Right lobe of liver (tissue), 6 donors: ENCODE measurements at regions not wholly inside any gene's neighbourhood (a gene's known extent, or its start where the extent isn't known, plus 50 kb on each side); places are given as distances from the start of the nearest gene placed in this dataset.

Experiments
- ATAC-seq, 4 donors: fragments of 200-7000 bp; cut with Tn5 transposase; one replicate each; pipeline ENCODE4 v1.9.1; 2020; ENCODE audit warnings: mild to moderate bottlenecking in 4 of 4, moderate library complexity in 4 of 4
- DNase-seq, 3 donors: peaks; one replicate each; pipeline ENCODE4 v3.0.0-alpha.2; 2020
- H3K27ac ChIP-seq, 3 donors: fragments of 200-600 bp; one replicate each; pipeline ENCODE4 v1.8.0; 2022
- H3K27me3 ChIP-seq, 2 donors: fragments of 200-600 bp; one replicate each; pipeline ENCODE4 v1.8.0; 2022
- H3K36me3 ChIP-seq, 4 donors: fragments of 200-600 bp; sonication (generic) in 1 of 4; one replicate each; pipeline versions ENCODE4 v1.5.1 to v1.8.0; 2017 to 2022; ENCODE audit warnings: control low read depth in 1 of 4
- H3K4me1 ChIP-seq, 4 donors: fragments of 200-600 bp; sonication (generic) in 1 of 4; one replicate each; pipeline versions ENCODE4 v1.5.1 to v1.8.0; 2017 to 2022; ENCODE audit warnings: control low read depth in 1 of 4
- H3K4me3 ChIP-seq, 3 donors: fragments of 200-600 bp; one replicate each; pipeline ENCODE4 v1.8.0; 2022
- H3K9me3 ChIP-seq, 4 donors: fragments of 200-600 bp; sonication (generic) in 1 of 4; one replicate each; pipeline versions ENCODE4 v1.5.1 to v1.8.0; 2017 to 2022; ENCODE audit warnings: control low read depth in 1 of 4
- POLR2A ChIP-seq: fragments of 450-650 bp; IDR thresholded peaks from one replicate; pipeline ENCODE4 v1.6.1; 2017; ENCODE audit warnings: antibody characterized with exemption, mild to moderate bottlenecking
- WGBS: methylation state at CpG from one replicate; pipeline ENCODE4 v1.1.6; 2018; ENCODE audit warnings: low coverage, low lambda C conversion rate; ENCODE audit not compliant: insufficient coverage; ENCODE audit errors: missing lambda C conversion rate; 5-methylcytosine and 5-hydroxymethylcytosine counted together
- intact Hi-C, 2 donors: fragments of 100-400 bp; cut with DNase I; formaldehyde crosslinking; loops; one replicate each; pipeline versions ENCODE4 v1.11.2 to v1.14.1; 2022
- TF ChIP-seq, protein P1 (sequence below), 4 donors: fragments of 200-600 bp in 3 of 4; fragments of 450-650 bp in 1 of 4; IDR thresholded peaks; one replicate each; pipeline versions ENCODE4 v1.5.1 to v1.8.0; 2016 to 2022; ENCODE audit warnings: antibody characterized with exemption in 4 of 4, mild to moderate bottlenecking in 2 of 4
- donor health status: DM: no; HTN: yes; CAD: no.
- donor health status: DM: no; HTN: no; CAD: no.
- donor health status: DM: no; HTN: no; CAD: no.
- donor health status: DM: no; HTN: yes; CAD: no.
- donor health status: DM: no; HTN: yes; CAD: no.

DNA sequence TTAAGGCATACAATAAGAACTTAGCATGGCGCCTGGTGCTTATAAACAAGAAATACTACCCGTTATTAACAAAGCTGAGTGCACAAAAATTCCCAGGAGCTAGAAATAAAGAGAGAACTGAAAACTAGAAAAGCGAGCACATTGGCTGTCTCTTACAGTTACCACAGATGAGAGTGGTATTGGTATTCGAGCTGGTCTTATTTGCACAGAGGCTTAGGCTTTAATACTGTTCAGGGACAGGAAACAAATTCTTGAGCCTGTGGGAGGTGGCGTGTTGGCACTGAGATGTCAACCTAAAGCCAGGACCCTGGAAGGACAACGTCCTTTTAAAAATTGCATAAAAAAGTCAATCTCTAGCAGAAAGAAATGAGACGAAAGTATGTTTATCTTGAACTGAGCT is 67.3 kb upstream of the IGFBP2 start:
- DNase-seq (no peak), ATAC-seq (peak in 1 of 4 donors; percentile 18)
- no peak for TF ChIP-seq POLR2A
- TF ChIP-seq, protein P1, sequence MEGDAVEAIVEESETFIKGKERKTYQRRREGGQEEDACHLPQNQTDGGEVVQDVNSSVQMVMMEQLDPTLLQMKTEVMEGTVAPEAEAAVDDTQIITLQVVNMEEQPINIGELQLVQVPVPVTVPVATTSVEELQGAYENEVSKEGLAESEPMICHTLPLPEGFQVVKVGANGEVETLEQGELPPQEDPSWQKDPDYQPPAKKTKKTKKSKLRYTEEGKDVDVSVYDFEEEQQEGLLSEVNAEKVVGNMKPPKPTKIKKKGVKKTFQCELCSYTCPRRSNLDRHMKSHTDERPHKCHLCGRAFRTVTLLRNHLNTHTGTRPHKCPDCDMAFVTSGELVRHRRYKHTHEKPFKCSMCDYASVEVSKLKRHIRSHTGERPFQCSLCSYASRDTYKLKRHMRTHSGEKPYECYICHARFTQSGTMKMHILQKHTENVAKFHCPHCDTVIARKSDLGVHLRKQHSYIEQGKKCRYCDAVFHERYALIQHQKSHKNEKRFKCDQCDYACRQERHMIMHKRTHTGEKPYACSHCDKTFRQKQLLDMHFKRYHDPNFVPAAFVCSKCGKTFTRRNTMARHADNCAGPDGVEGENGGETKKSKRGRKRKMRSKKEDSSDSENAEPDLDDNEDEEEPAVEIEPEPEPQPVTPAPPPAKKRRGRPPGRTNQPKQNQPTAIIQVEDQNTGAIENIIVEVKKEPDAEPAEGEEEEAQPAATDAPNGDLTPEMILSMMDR (IDR thresholded peaks at IDR 0.05) = no peak
- H3K9me3 ChIP-seq = no peaks in the 10 kb centered on the region
- H3K4me3 ChIP-seq = no peak overlapping the region
- 81% methylated on average over 7 of the region's 7 CpGs for WGBS
- no peaks in the 10 kb centered on the region for H3K27me3 ChIP-seq
- H3K4me1 ChIP-seq = peaks cover 0 to 22% (median under 1%) of the 10 kb centered on the region in 4 donors
- H3K27ac ChIP-seq = no peak overlapping the region
- intact Hi-C loops = no loop called here
- no peaks in the 10 kb centered on the region for H3K36me3 ChIP-seq

DNA sequence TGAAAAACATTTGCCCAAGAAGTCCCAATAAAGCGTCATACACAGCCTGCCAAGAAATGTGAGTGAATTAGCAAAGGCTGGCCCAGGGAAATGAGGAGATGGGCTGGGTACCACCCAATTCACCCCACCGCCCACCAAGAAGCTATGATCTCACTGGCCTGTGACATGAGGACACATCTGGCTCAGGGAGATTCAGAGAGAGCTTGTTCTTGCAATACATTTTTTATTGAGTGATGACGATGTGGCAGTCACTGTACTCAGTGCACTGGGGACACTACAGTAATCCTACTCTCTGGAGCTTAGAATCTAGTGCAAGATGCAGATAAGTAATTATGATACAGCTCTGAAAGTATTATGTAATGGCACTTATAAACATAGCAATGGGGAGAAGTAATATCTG is 64.6 kb upstream of the IGFBP2 start:
- intact Hi-C loops = no loop called here
- ATAC-seq = no peak

GRCh38 chr2:216569765-216570164 is 63.5 kb upstream of the IGFBP2 start:
- ATAC-seq (no peak), DNase-seq (no peak)
- no peaks in the 10 kb centered on the region for H3K27me3 ChIP-seq
- H3K36me3 ChIP-seq = no peaks in the 10 kb centered on the region
- intact Hi-C loops = loop anchor here in 1 of 2 donors (5.0 kb wide), 1 partner anchor 48 kb away; no protein-coding TSS in a partner anchor
- TF ChIP-seq, protein P1 (IDR thresholded peaks at IDR 0.05) = no peak
- TF ChIP-seq POLR2A = no peak
- H3K4me3 ChIP-seq = no peak overlapping the region
- peaks cover 0 to 51% (median 14%) of the 10 kb centered on the region in 4 donors for H3K4me1 ChIP-seq
- no peak overlapping the region for H3K27ac ChIP-seq
- H3K9me3 ChIP-seq = no peaks in the 10 kb centered on the region
- WGBS = 86% methylated on average over 4 of the region's 5 CpGs

More for the DNA sequence above, 64.6 kb upstream of the IGFBP2 start:
- H3K4me1 ChIP-seq = peaks cover 0 to 41% (median 8%) of the 10 kb centered on the region in 4 donors
- no peak for DNase-seq
- WGBS = 93% methylated on average over 2 of the region's 3 CpGs
- TF ChIP-seq, protein P1 (IDR thresholded peaks at IDR 0.05) = no peak
- TF ChIP-seq POLR2A = no peak
- H3K4me3 ChIP-seq = no peak overlapping the region
- H3K27ac ChIP-seq = no peak overlapping the region
- H3K9me3 ChIP-seq = no peaks in the 10 kb centered on the region
- H3K36me3 ChIP-seq = no peaks in the 10 kb centered on the region
- no peaks in the 10 kb centered on the region for H3K27me3 ChIP-seq

- H3K36me3 ChIP-seq = no peaks in the 10 kb centered on the region
- intact Hi-C loops = loop anchor here in 1 of 2 donors (5.0 kb wide), 1 partner anchor 47 kb away; no protein-coding TSS in a partner anchor
- H3K27ac ChIP-seq = peak overlapping the region in 2 of 3 donors; percentile 89 to 95
- H3K9me3 ChIP-seq = no peaks in the 10 kb centered on the region
- no peaks in the 10 kb centered on the region for H3K27me3 ChIP-seq
- H3K4me3 ChIP-seq = no peak overlapping the region
- 83% methylated on average over 1 of the region's 1 CpG for WGBS
- peaks cover 0 to 56% (median 14%) of the 10 kb centered on the region in 4 donors for H3K4me1 ChIP-seq
- DNase-seq (no peak), ATAC-seq (no peak)
- TF ChIP-seq, protein P1 (IDR thresholded peaks at IDR 0.05) = no peak
- TF ChIP-seq POLR2A = no peak
These were observed 62.9 kb upstream of the IGFBP2 start for GRCh38 chr2:216570357-216570756.
